HFF-Myc (cell line): ENCODE measurements at regions not wholly inside any gene's neighbourhood (a gene's known extent, or its start where the extent isn't known, plus 50 kb on each side); places are given as distances from the start of the nearest gene placed in this dataset.

ENCODE experiments used
- DNase-seq: peaks from one replicate; pipeline ENCODE4 v3.0.0-alpha.2; 2011; ENCODE audit warnings: low read depth; ENCODE audit errors: extremely low read depth
- H3K4me3 ChIP-seq: replicated peaks from 2 replicates; pipeline ENCODE4 v1.5.1; 2011; ENCODE audit warnings: low read depth, mild to moderate bottlenecking, control low read depth, low read length
- TF ChIP-seq, protein P1 (sequence below): IDR thresholded peaks from 2 replicates; pipeline ENCODE4 v1.5.1; 2012; ENCODE audit warnings: mild to moderate bottlenecking, low read depth, low read length, control low read depth; ENCODE audit errors: missing control alignments

DNA sequence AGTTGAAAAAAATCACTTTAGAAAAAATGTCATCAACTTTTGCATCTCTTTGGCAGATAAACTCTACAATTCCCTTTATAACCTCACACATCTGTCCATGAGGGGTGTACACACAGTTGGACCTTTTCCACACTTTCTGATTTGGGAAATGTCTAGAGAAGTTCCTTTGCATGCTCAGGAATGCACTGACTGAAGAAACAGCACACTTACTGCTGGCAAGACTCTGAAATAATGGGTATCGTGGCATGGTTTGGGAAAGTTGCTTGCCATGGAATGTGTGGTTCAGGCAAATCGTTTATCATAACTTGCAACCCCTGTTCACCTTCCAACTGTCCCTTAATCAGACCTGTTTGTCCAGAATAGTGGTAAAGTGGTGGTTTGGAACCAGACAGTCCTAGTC is 135.3 kb upstream of the TGFBR2 start:
- DNase-seq, result no peak
- no peak overlapping the region for H3K4me3 ChIP-seq
- TF ChIP-seq, protein P1, sequence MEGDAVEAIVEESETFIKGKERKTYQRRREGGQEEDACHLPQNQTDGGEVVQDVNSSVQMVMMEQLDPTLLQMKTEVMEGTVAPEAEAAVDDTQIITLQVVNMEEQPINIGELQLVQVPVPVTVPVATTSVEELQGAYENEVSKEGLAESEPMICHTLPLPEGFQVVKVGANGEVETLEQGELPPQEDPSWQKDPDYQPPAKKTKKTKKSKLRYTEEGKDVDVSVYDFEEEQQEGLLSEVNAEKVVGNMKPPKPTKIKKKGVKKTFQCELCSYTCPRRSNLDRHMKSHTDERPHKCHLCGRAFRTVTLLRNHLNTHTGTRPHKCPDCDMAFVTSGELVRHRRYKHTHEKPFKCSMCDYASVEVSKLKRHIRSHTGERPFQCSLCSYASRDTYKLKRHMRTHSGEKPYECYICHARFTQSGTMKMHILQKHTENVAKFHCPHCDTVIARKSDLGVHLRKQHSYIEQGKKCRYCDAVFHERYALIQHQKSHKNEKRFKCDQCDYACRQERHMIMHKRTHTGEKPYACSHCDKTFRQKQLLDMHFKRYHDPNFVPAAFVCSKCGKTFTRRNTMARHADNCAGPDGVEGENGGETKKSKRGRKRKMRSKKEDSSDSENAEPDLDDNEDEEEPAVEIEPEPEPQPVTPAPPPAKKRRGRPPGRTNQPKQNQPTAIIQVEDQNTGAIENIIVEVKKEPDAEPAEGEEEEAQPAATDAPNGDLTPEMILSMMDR, result no peak

DNA sequence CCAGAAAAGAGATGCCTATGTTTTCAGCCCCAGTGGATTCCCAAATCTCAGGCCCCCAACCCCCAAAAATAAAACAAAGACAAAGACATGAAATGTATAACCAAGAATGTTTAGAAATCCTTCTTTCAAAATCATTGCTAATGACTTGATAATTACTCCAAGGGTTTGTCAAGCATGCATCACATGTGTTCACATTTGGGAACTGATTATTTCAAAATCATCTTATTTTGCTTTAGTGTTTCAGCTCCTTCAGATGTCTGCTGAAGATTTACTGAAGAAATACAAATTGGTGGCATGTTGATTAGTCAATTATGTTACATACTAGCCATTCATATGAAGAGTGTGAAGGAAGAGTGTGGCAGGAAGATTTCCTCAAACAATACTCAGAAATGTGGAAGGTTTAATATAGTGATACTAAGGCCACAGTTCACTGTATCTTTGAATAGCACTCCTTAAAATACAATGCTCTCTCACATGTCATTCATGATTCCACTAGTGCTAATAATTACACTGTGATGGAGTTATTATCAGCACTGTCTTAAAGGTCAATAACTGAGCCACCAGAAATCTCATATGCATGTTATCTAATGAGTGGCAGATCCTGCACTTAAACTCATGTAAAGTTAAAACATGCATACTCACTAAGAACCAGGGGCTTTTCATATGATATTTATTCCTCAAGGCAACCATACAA is 134.5 kb upstream of the TGFBR2 start:
- DNase-seq, result no peak
- TF ChIP-seq, protein P1, result no peak
- H3K4me3 ChIP-seq, result no peak overlapping the region

DNA sequence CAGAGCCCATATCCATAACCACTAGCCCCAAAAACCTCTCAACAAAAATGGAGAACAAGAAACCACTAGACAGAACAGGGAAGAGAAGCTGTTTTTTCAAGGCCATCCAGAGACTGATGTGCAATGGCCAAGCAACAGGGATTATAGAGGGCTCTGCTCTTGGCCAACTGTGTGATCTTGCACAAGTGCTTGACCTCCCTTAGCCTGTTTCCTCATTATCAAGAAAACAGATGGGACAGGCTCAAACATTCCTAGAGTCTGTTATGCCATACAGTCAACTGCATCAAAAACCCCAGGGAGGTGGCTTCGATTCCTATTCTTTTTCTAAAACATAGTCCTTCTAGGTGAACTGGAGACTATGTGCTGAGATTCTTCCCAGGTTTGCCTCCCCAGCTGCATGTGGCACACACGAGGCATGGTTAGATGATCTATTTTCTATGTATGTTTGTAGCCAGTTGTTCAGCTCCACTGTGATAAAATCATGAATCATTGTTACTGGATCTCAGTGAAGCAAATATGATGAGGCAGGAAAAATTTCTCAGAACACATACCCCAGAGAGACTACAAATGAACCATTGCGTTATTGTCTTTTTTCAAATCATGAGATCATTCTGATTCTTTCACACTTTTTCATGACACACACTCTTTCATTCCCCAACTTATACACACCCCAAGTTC is 132.9 kb upstream of the TGFBR2 start:
- TF ChIP-seq, protein P1, result no peak
- no peak for DNase-seq
- no peak overlapping the region for H3K4me3 ChIP-seq

DNA sequence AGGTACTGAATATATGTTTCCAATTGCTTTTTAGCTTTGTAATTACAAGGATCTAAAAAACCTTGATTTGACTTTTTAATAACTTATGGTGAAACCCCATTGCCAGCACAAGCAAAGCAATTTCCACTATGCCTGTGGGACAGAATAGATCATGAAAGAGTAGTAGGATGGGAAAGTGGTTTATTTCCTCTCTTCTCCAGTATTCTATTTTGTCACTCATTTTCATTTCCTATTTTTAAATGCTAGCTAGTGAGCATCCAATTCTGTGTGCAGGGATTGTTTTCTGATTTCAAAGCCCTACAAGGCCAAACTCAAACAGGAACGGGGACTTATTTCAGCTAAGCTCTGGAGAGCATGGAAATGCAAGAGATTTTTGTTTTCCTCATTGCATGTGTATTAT is 132.0 kb upstream of the TGFBR2 start:
- no peak overlapping the region for H3K4me3 ChIP-seq
- TF ChIP-seq, protein P1, result no peak
- DNase-seq, result no peak

DNA sequence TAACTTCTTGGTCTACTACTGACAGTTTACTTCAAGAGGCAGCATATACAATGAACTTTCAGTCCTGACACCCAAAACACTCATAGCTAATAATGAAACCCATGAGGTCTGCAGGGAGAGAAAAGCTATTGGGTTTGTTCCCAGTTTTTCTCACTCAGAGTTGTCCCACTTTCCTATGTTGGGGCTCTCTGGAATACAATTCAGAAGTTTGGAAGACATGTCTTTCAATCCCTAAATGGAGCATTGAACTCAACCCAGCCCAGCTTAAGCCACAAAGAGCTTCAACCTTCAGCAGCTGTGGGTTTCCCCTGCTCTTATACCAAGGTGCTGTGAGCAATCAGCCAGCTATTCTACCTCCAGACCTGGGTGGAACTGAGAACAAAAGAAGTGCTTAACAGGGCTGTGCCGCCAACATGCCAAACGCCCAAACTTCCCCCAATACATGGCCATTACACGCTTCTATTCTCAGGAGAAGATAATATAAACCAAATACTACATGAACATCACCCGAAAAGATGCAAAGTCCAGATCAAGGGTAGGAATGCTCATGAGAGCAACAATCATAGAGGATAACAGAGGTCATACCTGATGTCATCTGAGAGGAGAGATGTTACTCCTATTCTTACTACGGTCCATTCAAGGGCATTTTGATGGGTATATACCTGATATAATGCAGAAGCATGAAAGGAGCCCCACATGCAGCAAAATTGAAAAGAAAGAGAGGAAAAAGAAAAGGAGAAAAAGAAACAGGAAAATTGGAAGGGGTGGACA is 131.2 kb upstream of the TGFBR2 start:
- no peak for DNase-seq
- TF ChIP-seq, protein P1, result no peak
- H3K4me3 ChIP-seq, result no peak overlapping the region

DNA sequence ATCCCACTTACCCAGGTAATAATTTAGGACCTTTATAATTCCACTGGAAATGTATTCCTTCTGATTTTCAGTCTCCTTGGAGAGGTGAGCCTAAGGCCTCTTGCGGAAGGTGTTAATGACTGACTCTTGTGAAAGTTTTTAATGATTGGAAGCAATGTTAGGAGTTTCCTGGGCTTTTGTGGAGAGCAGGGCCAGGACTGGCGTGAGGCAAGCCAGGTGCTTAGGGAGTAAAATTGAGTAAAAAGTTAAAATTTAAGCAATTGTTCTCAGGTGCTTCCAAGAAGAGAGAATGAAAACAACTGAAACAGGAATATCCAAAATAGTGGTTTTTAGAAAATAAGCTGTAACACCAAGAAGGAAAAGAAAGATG is 130.6 kb upstream of the TGFBR2 start:
- no peak for DNase-seq
- TF ChIP-seq, protein P1, result no peak
- H3K4me3 ChIP-seq, result no peak overlapping the region
